ENCODE measurements at regions not wholly inside any gene's neighbourhood (a gene's known extent, or its start where the extent isn't known, plus 50 kb on each side); places are given as distances from the start of the nearest gene placed in this dataset.

DNA sequence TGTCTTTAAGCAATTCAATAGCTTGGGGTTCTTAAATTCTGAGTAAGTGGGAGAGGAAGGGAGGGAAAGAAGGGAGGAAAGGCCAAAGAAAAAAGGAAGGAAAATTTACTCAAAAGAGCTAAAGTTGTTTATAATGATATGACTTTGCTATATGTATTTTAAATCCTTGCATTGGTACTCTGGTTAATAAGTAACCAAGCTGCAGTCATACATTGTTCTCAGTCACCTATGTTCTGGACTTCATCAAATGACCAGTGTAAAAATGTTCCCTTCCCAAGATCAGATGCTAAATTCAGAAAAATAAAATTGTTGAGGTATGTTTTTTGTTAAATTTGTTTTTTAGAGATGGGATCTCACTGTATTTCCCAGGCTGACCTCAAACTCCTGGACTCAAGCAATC lies 259.9 kb upstream of the CPNE8 start:
- TF ChIP-seq SUZ12 (IDR thresholded peaks at IDR 0.05; ENCODE audit: extremely low read depth, insufficient read depth, insufficient read length) (no peak), YY1 (IDR thresholded peaks at IDR 0.05; ENCODE audit: insufficient read depth, insufficient read length) (no peak), ZNF274 (IDR thresholded peaks at IDR 0.05; ENCODE audit: low read depth, low read length) (no peak)
- H3K27me3 ChIP-seq (ENCODE audit: insufficient read depth, insufficient read length) = no peaks in the 10 kb centered on the region
- no peaks in the 10 kb centered on the region for H3K9me3 ChIP-seq (ENCODE audit: insufficient read depth, low read length)

DNA sequence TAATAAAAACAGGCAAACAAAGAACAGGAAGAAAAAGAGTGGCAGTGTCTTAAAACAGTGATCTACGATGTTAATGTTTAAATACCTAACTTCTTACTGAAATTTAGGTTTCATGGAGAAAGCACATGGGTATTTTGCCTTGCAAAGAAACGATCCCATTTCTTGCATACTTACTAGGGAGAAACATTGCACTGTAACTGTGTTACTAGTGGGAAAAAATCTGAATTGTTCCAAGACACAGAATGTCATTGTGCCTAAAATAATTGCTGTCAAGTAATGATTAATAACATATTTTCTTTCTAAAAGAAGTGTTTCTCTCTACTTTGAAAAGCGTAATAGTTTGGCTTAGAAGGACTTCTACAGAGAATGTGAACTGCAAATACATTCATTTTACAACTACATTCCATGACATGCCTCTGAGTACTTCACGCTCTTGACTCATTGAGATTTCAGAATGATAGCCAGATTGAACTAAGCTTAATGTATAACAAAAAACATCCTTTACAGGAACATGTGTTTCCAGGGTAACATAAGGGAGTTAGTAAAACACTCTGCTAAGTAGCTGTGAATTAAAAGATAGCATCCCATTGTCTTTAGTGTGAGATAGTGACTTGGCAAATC lies 256.2 kb upstream of the CPNE8 start:
- H3K9me3 ChIP-seq (ENCODE audit: insufficient read depth, low read length) = no peaks in the 10 kb centered on the region
- no peaks in the 10 kb centered on the region for H3K27me3 ChIP-seq (ENCODE audit: insufficient read depth, insufficient read length)
- H3K36me3 ChIP-seq (ENCODE audit: insufficient read depth, insufficient read length, low read length) = no peaks in the 10 kb centered on the region
- DNase-seq (ENCODE audit: low read depth, low spot score) = no peak
- no peaks in the 10 kb centered on the region for H3K4me1 ChIP-seq (ENCODE audit: insufficient read depth, insufficient read length)
- no peak for TF ChIP-seq YY1 (IDR thresholded peaks at IDR 0.05; ENCODE audit: insufficient read depth, insufficient read length)
- no peak for TF ChIP-seq ZNF274 (IDR thresholded peaks at IDR 0.05; ENCODE audit: low read depth, low read length)
- no peak for TF ChIP-seq SUZ12 (IDR thresholded peaks at IDR 0.05; ENCODE audit: extremely low read depth, insufficient read depth, insufficient read length)
- H3K9ac ChIP-seq (ENCODE audit: insufficient read length, low read depth) = no peak overlapping the region
- no peak overlapping the region for H3K4me3 ChIP-seq (ENCODE audit: insufficient read length, low read depth)

More for the DNA sequence above, 259.9 kb upstream of the CPNE8 start:
- no peak overlapping the region for H3K4me3 ChIP-seq (ENCODE audit: insufficient read length, low read depth)
- H3K9ac ChIP-seq (ENCODE audit: insufficient read length, low read depth) = no peak overlapping the region
- H3K36me3 ChIP-seq (ENCODE audit: insufficient read depth, insufficient read length, low read length) = no peaks in the 10 kb centered on the region
- DNase-seq (ENCODE audit: low read depth, low spot score) = no peak
- H3K4me1 ChIP-seq (ENCODE audit: insufficient read depth, insufficient read length) = no peaks in the 10 kb centered on the region

DNA sequence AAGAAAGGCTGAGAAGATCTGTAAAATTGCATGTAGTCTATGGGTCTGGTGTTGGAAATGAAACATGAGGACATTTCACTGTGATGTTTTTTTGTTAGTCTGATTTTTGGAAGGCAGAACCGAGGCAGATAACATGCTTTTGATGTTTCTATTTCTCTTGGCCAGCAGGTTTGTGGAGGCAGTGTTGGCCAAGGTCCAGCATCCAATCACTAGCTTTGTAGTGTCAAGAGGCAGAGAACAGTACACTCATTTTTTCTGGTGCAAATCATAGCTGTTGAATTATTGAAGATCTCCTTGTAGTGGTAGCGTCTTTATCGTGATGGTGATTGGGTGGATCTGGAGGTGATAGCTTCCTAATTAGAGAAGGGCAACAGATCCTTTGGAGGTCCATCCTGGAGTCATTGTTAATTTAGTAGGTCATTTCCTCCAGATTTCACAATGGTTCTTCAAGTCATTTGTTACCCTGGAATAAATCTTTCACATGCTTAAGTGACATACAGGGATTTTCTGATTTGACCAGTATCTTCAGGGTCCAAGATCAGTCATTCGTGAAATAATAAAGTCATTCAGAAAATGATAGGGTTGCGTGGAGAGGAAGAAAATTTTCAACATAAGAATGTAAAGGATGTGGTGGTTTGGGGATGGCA lies 252.4 kb upstream of the CPNE8 start:
- H3K4me1 ChIP-seq (ENCODE audit: insufficient read depth, insufficient read length) = no peaks in the 10 kb centered on the region
- H3K27me3 ChIP-seq (ENCODE audit: insufficient read depth, insufficient read length) = no peaks in the 10 kb centered on the region
- H3K4me3 ChIP-seq (ENCODE audit: insufficient read length, low read depth) = no peak overlapping the region
- no peaks in the 10 kb centered on the region for H3K9me3 ChIP-seq (ENCODE audit: insufficient read depth, low read length)
- H3K36me3 ChIP-seq (ENCODE audit: insufficient read depth, insufficient read length, low read length) = no peaks in the 10 kb centered on the region
- H3K9ac ChIP-seq (ENCODE audit: insufficient read length, low read depth) = no peak overlapping the region
- TF ChIP-seq YY1 (IDR thresholded peaks at IDR 0.05; ENCODE audit: insufficient read depth, insufficient read length) = no peak
- no peak for TF ChIP-seq SUZ12 (IDR thresholded peaks at IDR 0.05; ENCODE audit: extremely low read depth, insufficient read depth, insufficient read length)
- no peak for TF ChIP-seq ZNF274 (IDR thresholded peaks at IDR 0.05; ENCODE audit: low read depth, low read length)
- no peak for DNase-seq (ENCODE audit: low read depth, low spot score)

DNA sequence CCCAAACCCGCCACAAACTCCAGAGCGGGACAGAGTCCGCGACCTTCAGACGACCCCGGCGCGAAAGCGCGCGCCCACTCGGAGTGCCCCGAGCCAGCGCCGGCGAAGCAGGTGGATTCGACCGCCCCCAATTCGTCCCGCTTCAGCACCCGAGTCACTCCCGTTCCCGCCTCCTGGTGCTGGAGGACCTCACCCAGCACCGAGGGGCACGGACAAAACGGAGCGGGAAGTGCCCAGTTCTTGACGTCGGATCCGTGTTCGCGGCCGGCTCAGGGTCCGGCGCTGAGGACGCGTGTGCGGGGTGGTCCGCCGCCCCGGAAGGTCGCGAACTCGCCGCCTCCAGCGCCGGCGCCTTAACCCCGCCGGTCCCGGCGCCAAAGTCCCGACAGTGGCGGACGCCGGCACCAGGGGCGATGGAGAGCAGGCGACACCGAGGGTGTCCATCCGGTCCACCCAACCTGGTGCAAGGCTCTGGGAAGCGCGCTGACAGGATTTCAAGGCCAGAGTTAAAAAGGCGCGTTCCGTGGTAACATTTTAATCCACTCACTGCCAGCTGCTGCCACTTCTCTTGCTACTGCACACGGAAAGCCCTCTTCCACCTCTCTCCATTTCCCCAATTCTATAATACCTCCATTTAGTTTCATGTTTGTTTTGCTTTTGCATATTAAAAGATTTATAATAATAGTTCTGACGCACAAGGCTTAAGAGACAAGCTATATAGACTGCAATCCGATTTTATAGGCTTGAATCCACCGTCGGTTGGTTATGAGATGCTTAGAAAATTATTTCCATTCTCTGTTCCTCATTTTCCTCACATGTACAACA lies 240.0 kb upstream of the CPNE8 start:
- TF ChIP-seq ZNF274 (IDR thresholded peaks at IDR 0.05; ENCODE audit: low read depth, low read length) (no peak), YY1 (IDR thresholded peaks at IDR 0.05; ENCODE audit: insufficient read depth, insufficient read length) (no peak), SUZ12 (IDR thresholded peaks at IDR 0.05; ENCODE audit: extremely low read depth, insufficient read depth, insufficient read length) (no peak)
- H3K36me3 ChIP-seq (ENCODE audit: insufficient read depth, insufficient read length, low read length) = no peaks in the 10 kb centered on the region
- no peaks in the 10 kb centered on the region for H3K4me1 ChIP-seq (ENCODE audit: insufficient read depth, insufficient read length)
- peak; percentile 42 for DNase-seq (ENCODE audit: low read depth, low spot score)
- peaks cover 14% of the 10 kb centered on the region for H3K27me3 ChIP-seq (ENCODE audit: insufficient read depth, insufficient read length)
- H3K9me3 ChIP-seq (ENCODE audit: insufficient read depth, low read length) = peaks cover 20% of the 10 kb centered on the region; the same call in 1 of the 2 replicates
- peak overlapping the region; percentile 83 for H3K9ac ChIP-seq (ENCODE audit: insufficient read length, low read depth)
- H3K4me3 ChIP-seq (ENCODE audit: insufficient read length, low read depth) = peak overlapping the region; percentile 81

DNA sequence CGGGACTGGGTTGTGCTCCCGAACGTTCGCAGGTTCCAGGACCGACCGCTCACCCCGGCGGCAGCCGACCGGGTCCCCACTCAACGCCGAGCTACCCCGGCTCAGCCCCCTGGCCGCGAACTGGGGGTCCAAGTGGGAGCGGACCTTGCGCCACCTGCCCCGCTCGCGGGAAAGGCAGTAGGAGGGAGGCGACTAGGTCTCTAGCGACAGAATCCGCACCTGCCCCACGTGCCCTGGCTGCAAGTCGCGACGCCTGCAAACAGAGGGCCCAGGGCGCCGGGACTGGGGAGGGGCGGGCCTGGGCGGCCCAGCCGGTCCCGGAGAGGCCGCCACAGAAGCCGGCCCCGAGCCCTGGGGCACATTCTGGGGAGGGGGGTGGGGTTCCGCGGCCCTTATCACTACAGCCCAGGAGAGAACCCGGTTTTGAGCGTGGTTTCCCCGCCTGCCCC lies 239.2 kb upstream of the CPNE8 start:
- H3K36me3 ChIP-seq (ENCODE audit: insufficient read depth, insufficient read length, low read length) = no peaks in the 10 kb centered on the region
- H3K4me1 ChIP-seq (ENCODE audit: insufficient read depth, insufficient read length) = no peaks in the 10 kb centered on the region
- no peak for TF ChIP-seq ZNF274 (IDR thresholded peaks at IDR 0.05; ENCODE audit: low read depth, low read length)
- no peak for TF ChIP-seq YY1 (IDR thresholded peaks at IDR 0.05; ENCODE audit: insufficient read depth, insufficient read length)
- no peak for TF ChIP-seq SUZ12 (IDR thresholded peaks at IDR 0.05; ENCODE audit: extremely low read depth, insufficient read depth, insufficient read length)
- peak overlapping the region; percentile 83 for H3K9ac ChIP-seq (ENCODE audit: insufficient read length, low read depth)
- H3K27me3 ChIP-seq (ENCODE audit: insufficient read depth, insufficient read length) = peaks cover 14% of the 10 kb centered on the region
- H3K9me3 ChIP-seq (ENCODE audit: insufficient read depth, low read length) = peaks cover 13% of the 10 kb centered on the region; the same call in 1 of the 2 replicates
- peak overlapping the region; percentile 81 for H3K4me3 ChIP-seq (ENCODE audit: insufficient read length, low read depth)
- DNase-seq (ENCODE audit: low read depth, low spot score) = no peak

DNA sequence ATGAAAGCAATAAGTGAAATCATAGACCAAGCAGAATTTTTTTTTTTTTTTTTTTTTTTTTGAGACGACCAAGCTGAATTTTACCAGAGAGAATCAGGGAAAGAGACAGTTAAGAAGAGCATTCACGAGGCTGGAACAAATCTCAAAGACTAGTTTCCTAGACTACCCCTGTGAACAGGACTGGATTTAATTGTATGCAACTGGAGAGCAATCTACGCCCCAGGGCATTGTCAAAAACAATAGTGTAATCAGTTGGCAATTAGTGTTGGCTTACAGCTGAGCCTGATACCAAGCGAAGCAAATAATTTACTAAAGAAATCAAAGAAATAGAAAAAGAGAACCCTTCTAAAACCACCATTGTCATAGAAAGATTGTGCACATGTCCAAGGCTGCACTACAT lies 232.9 kb upstream of the CPNE8 start:
- TF ChIP-seq YY1 (IDR thresholded peaks at IDR 0.05; ENCODE audit: insufficient read depth, insufficient read length) (no peak), ZNF274 (IDR thresholded peaks at IDR 0.05; ENCODE audit: low read depth, low read length) (no peak), SUZ12 (IDR thresholded peaks at IDR 0.05; ENCODE audit: extremely low read depth, insufficient read depth, insufficient read length) (no peak)
- no peaks in the 10 kb centered on the region for H3K4me1 ChIP-seq (ENCODE audit: insufficient read depth, insufficient read length)
- no peak overlapping the region for H3K4me3 ChIP-seq (ENCODE audit: insufficient read length, low read depth)
- no peaks in the 10 kb centered on the region for H3K27me3 ChIP-seq (ENCODE audit: insufficient read depth, insufficient read length)
- no peak overlapping the region for H3K9ac ChIP-seq (ENCODE audit: insufficient read length, low read depth)
- DNase-seq (ENCODE audit: low read depth, low spot score) = no peak
- H3K36me3 ChIP-seq (ENCODE audit: insufficient read depth, insufficient read length, low read length) = no peaks in the 10 kb centered on the region
- no peaks in the 10 kb centered on the region for H3K9me3 ChIP-seq (ENCODE audit: insufficient read depth, low read length)

DNA sequence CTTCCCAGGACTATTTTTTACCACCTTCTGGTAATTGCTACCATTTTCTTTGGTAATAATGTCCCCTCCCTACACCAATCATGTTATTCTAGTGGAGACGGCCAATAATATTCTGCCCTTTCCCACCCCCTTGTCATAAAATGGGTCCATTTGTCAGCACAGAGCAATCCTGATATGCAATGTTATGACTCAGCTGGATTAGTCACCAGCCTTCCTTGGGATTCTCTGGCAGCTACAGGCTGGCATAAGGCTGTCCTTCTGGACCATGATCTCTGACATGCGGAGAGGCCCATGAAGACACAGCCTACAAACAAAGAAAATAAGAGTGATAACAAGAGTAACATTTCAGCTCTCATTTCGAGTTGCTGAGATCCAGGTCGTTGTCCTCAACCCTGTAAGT lies 222.0 kb upstream of the CPNE8 start:
- H3K4me3 ChIP-seq (ENCODE audit: insufficient read length, low read depth) = no peak overlapping the region

More for the DNA sequence above, 222.0 kb upstream of the CPNE8 start:
- TF ChIP-seq SUZ12 (IDR thresholded peaks at IDR 0.05; ENCODE audit: extremely low read depth, insufficient read depth, insufficient read length) (no peak), YY1 (IDR thresholded peaks at IDR 0.05; ENCODE audit: insufficient read depth, insufficient read length) (no peak), ZNF274 (IDR thresholded peaks at IDR 0.05; ENCODE audit: low read depth, low read length) (no peak)
- Histone ChIP-seq H3K9me3 (ENCODE audit: insufficient read depth, low read length) (no peaks in the 10 kb centered on the region; the same call in 1 of the 2 replicates), H3K36me3 (ENCODE audit: insufficient read depth, insufficient read length, low read length) (no peaks in the 10 kb centered on the region), H3K4me1 (ENCODE audit: insufficient read depth, insufficient read length) (peaks cover 3% of the 10 kb centered on the region), H3K9ac (ENCODE audit: insufficient read length, low read depth) (no peak overlapping the region), H3K27me3 (ENCODE audit: insufficient read depth, insufficient read length) (no peaks in the 10 kb centered on the region)
- no peak for DNase-seq (ENCODE audit: low read depth, low spot score)
